K562 (cell line): ENCODE measurements at regions not wholly inside any gene's neighbourhood (a gene's known extent, or its start where the extent isn't known, plus 50 kb on each side); places are given as distances from the start of the nearest gene placed in this dataset.

ENCODE experiments used
- ATAC-seq: fragments of 200-7000 bp; cut with Tn5 transposase; 3 replicates; pipeline ENCODE4 v1.9.1; 2020; ENCODE audit warnings: moderate library complexity
- BruUV-seq: library from RNA; stranded (reverse); fragments of 400-500 nt; replicated peaks from 2 replicates; lab custom pipeline; 2021; lab: Mats Ljungman, UMichigan
- CTCF ChIA-PET: fragments of 300-600 bp; formaldehyde crosslinking; extraction: SDS; loops from one replicate; lab custom pipeline; 2021; ENCODE audit warnings: low intra/inter-chr PET ratio; lab: Yijun Ruan, JAX
- POLR2A ChIA-PET: fragments of 300-600, 350-650 bp; sonication (Branson Sonifier 250); formaldehyde crosslinking; extraction: SDS; loops from one replicate; lab custom pipeline; 2021; ENCODE audit warnings: antibody characterized with exemption, inconsistent platforms; lab: Yijun Ruan, JAX
- DNase-seq, 4 experiments: peaks; one replicate each; pipeline versions ENCODE4 v3.0.0 to v3.0.0-alpha.2; 2011 to 2018; ENCODE audit warnings: low spot score in 3 of 4, mixed read lengths in 3 of 4; ENCODE audit errors: extremely low read depth in 1 of 4
- FAIRE-seq: peaks from 2 replicates; lab custom pipeline; 2011; peaks lifted over from hg19 to GRCh38; lab: Jason Lieb, UNC
- H2AFZ ChIP-seq: 2 replicates; pipeline ENCODE4 v1.6.0; 2011; ENCODE audit warnings: low read depth, low read length, control low read depth, inconsistent platforms
- H3K27ac ChIP-seq: fragments of 200-600 bp; 3 replicates; pipeline ENCODE4 v1.8.0; 2011; ENCODE audit warnings: low read depth, mild to moderate bottlenecking, control low read depth, inconsistent platforms, low read length, moderate library complexity, mixed read lengths; ENCODE audit errors: extremely low read depth
- H3K27me3 ChIP-seq, 2 experiments: fragments of 300-600 bp in 1 of 2; 2 replicates in 1 of 2; 3 replicates in 1 of 2; pipeline versions ENCODE4 v1.6.0 to v1.8.0; 2011; ENCODE audit warnings: inconsistent platforms in 2 of 2, low read length in 2 of 2, mild to moderate bottlenecking in 1 of 2, mixed read lengths in 1 of 2, moderate library complexity in 1 of 2; ENCODE audit not compliant: control insufficient read depth in 2 of 2, insufficient read depth in 2 of 2
- H3K36me3 ChIP-seq: fragments of 300-600 bp; 3 replicates; pipeline ENCODE4 v1.8.0; 2011; ENCODE audit warnings: mild to moderate bottlenecking, low read length, inconsistent platforms; ENCODE audit not compliant: control insufficient read depth, insufficient read depth
- H3K4me1 ChIP-seq, 2 experiments: fragments of 200-600 bp in 1 of 2; replicated peaks in 1 of 2; 2 replicates in 1 of 2; 3 replicates in 1 of 2; pipeline versions ENCODE4 v1.5.1 to v1.8.0; 2011; ENCODE audit warnings: inconsistent platforms in 2 of 2, low read length in 2 of 2, mild to moderate bottlenecking in 1 of 2, mixed read lengths in 1 of 2, moderate library complexity in 1 of 2; ENCODE audit not compliant: control insufficient read depth in 2 of 2, insufficient read depth in 2 of 2
- H3K4me2 ChIP-seq: 2 replicates; pipeline ENCODE4 v1.6.1; 2011; ENCODE audit warnings: low read length, control low read depth, inconsistent platforms, mixed read lengths; ENCODE audit not compliant: insufficient read depth
- H3K4me3 ChIP-seq: fragments of 200-600 bp; sonication (generic), shearing (Covaris generic); 2 replicates; pipeline ENCODE4 v1.5.1; 2016; ENCODE audit warnings: control low read depth, inconsistent platforms
- H3K79me2 ChIP-seq: fragments of 200-600 bp; 3 replicates; pipeline ENCODE4 v1.8.0; 2011; ENCODE audit warnings: low read length, inconsistent platforms; ENCODE audit not compliant: control insufficient read depth, insufficient read depth
- H3K9ac ChIP-seq, 2 experiments: 2 replicates each; pipeline versions ENCODE4 v1.6.0 to v1.6.1; 2011; ENCODE audit warnings: low read depth in 2 of 2, low read length in 2 of 2, control low read depth in 1 of 2, inconsistent platforms in 1 of 2, mild to moderate bottlenecking in 1 of 2, mixed read lengths in 1 of 2; ENCODE audit not compliant: insufficient read depth in 1 of 2
- H3K9me1 ChIP-seq: one replicate; pipeline ENCODE4 v1.6.0; 2011; ENCODE audit warnings: inconsistent platforms, mild to moderate bottlenecking, low read length, moderate library complexity; ENCODE audit not compliant: control insufficient read depth, insufficient read depth
- H3K9me3 ChIP-seq: replicated peaks from 2 replicates; pipeline ENCODE4 v1.5.1; 2011; ENCODE audit warnings: low read depth, low read length, inconsistent platforms; ENCODE audit not compliant: control insufficient read depth, insufficient read depth
- H4K20me1 ChIP-seq: replicated peaks from 2 replicates; pipeline ENCODE4 v1.6.1; 2011; ENCODE audit warnings: low read length, inconsistent platforms, mixed read lengths; ENCODE audit not compliant: control insufficient read depth, insufficient read depth
- BHLHE40 ChIP-seq: IDR thresholded peaks from 2 replicates; pipeline ENCODE4 v1.6.1; 2011; ENCODE audit warnings: low read length, improper control_type of control experiment
- ELF1 ChIP-seq: fragments of 200-800 bp; sonication (Bioruptor generic); IDR thresholded peaks from 2 replicates; pipeline ENCODE4 v1.6.1; 2016; ENCODE audit warnings: missing genetic modification characterization, missing compliant biosample characterization
- FOXK1 ChIP-seq: sonication (generic); formaldehyde crosslinking; IDR thresholded peaks from 2 replicates; pipeline ENCODE4 v1.8.0; 2022; ENCODE audit warnings: missing genetic modification reagents, mild to moderate bottlenecking, borderline replicate concordance
- KLF6 ChIP-seq: fragments of 250-450 bp; sonication (Bioruptor Pico); IDR thresholded peaks from 2 replicates; pipeline ENCODE4 v1.4.0; 2020; ENCODE audit warnings: mild to moderate bottlenecking, moderate library complexity, borderline replicate concordance
- MEF2D ChIP-seq: conservative IDR thresholded peaks from 2 replicates; pipeline ENCODE4 v1.6.1; 2016; ENCODE audit warnings: low read depth, missing genetic modification characterization, missing compliant biosample characterization
- TCF7 ChIP-seq: sonication (generic); IDR thresholded peaks from 2 replicates; pipeline ENCODE4 v1.6.1; 2016; ENCODE audit warnings: antibody characterized with exemption, borderline replicate concordance
- ZNF184 ChIP-seq: sonication (generic); formaldehyde crosslinking; IDR thresholded peaks from 2 replicates; pipeline ENCODE4 v1.5.0; 2020; ENCODE audit warnings: missing genetic modification reagents
- WGBS: fragments of 100-300 bp; shearing (Covaris generic); methylation state at CpG from one replicate; pipeline ENCODE4 v1.1.6; 2016; ENCODE audit warnings: low coverage, mixed read lengths; ENCODE audit not compliant: insufficient coverage; ENCODE audit errors: missing lambda C conversion rate; 5-methylcytosine and 5-hydroxymethylcytosine counted together
- in situ Hi-C: fragments of 300-500 bp; cut with MboI; formaldehyde crosslinking; loops from 4 replicates; pipeline ENCODE4 v1.15.0; 2018; ENCODE audit warnings: inconsistent platforms, mixed read lengths
- intact Hi-C: fragments of 100-400 bp; cut with micrococcal nuclease; formaldehyde crosslinking; loops from 2 replicates; pipeline ENCODE4 v1.14.2; 2022

- no peak overlapping the region for H3K27ac ChIP-seq
- H3K9me1 ChIP-seq: no peaks in the 10 kb centered on the region
- in situ Hi-C loops (no loop called here), intact Hi-C loops (no loop called here)
- no peak for FAIRE-seq
- BruUV-seq: no TSS peak
- WGBS: 0% methylated on average over 19 of the region's 21 CpGs
- H3K4me2 ChIP-seq: no peak overlapping the region
- no peak for TF ChIP-seq MEF2D
- TF ChIP-seq KLF6 (CRISPR knock-in tag): no peak
- TF ChIP-seq FOXK1 (CRISPR knock-in tag): no peak
- no peak for TF ChIP-seq ZNF184 (CRISPR knock-in tag)
- H3K4me3 ChIP-seq: no peak overlapping the region
- ATAC-seq: no peak
- no peak overlapping the region for H3K9ac ChIP-seq
- H3K79me2 ChIP-seq: no peaks in the 10 kb centered on the region
- H4K20me1 ChIP-seq: no peaks in the 10 kb centered on the region
- H3K27me3 ChIP-seq: no peaks in the 10 kb centered on the region
- no peak overlapping the region for H2AFZ ChIP-seq
- no peaks in the 10 kb centered on the region for H3K4me1 ChIP-seq
- ChIA-PET POLR2A (interaction anchor here (0.7 kb wide), 1 partner anchor 8 kb away, joined by 3 read pairs; no protein-coding TSS in a partner anchor), CTCF (no interaction called here)
- no peaks in the 10 kb centered on the region for H3K9me3 ChIP-seq
- no peaks in the 10 kb centered on the region for H3K36me3 ChIP-seq
- no peak for DNase-seq
Measured at GRCh38 chr17:22569459-22570143, 877.3 kb downstream of the KCNJ18 start.

GRCh38 chr17:22570144-22570845 lies 878.0 kb downstream of the KCNJ18 start:
- no peak overlapping the region for H3K9ac ChIP-seq
- no peaks in the 10 kb centered on the region for H3K79me2 ChIP-seq
- in situ Hi-C loops: no loop called here
- intact Hi-C loops: no loop called here
- FAIRE-seq (no peak), DNase-seq (no peak), ATAC-seq (no peak)
- no TSS peak for BruUV-seq
- no peaks in the 10 kb centered on the region for H3K36me3 ChIP-seq
- H3K4me2 ChIP-seq: no peak overlapping the region
- no peak overlapping the region for H2AFZ ChIP-seq
- no peaks in the 10 kb centered on the region for H3K27me3 ChIP-seq
- H3K27ac ChIP-seq: no peak overlapping the region
- no peaks in the 10 kb centered on the region for H3K9me3 ChIP-seq
- WGBS: 0% methylated on average over 17 of the region's 17 CpGs
- ChIA-PET POLR2A (no interaction called here), CTCF (no interaction called here)
- TF ChIP-seq TCF7 (no peak), BHLHE40 (no peak), ELF1 (tag) (no peak)
- no peaks in the 10 kb centered on the region for H3K4me1 ChIP-seq
- H3K9me1 ChIP-seq: no peaks in the 10 kb centered on the region
- no peaks in the 10 kb centered on the region for H4K20me1 ChIP-seq
- no peak overlapping the region for H3K4me3 ChIP-seq
